KMS-11 (cell line): ENCODE measurements at regions not wholly inside any gene's neighbourhood (a gene's known extent, or its start where the extent isn't known, plus 50 kb on each side); places are given as distances from the start of the nearest gene placed in this dataset.

Source experiments
- H2AFZ ChIP-seq: fragments of 200-600 bp; sonication (generic); 2 replicates; pipeline ENCODE4 v1.6.1; 2016; ENCODE audit warnings: antibody characterized with exemption, mixed run types, low read depth
- H3K27ac ChIP-seq: fragments of 200-600 bp; sonication (generic); 2 replicates; pipeline ENCODE4 v1.6.1; 2016; ENCODE audit warnings: mild to moderate bottlenecking, mixed run types
- H3K27me3 ChIP-seq: fragments of 200-600 bp; sonication (generic); 2 replicates; pipeline ENCODE4 v1.6.1; 2017; ENCODE audit warnings: mild to moderate bottlenecking, low read depth, mixed run types, moderate library complexity; ENCODE audit not compliant: insufficient read depth
- H3K36me3 ChIP-seq: fragments of 200-600 bp; sonication (generic); 2 replicates; pipeline ENCODE4 v1.6.1; 2017; ENCODE audit warnings: mild to moderate bottlenecking, mixed run types; ENCODE audit not compliant: insufficient read depth
- H3K4me1 ChIP-seq: fragments of 200-600 bp; sonication (generic); 2 replicates; pipeline ENCODE4 v1.6.1; 2016; ENCODE audit warnings: mild to moderate bottlenecking, low read depth, mixed run types; ENCODE audit not compliant: poor library complexity, severe bottlenecking
- H3K4me2 ChIP-seq: fragments of 200-600 bp; sonication (generic); 2 replicates; pipeline ENCODE4 v1.7.0; 2016; ENCODE audit warnings: mild to moderate bottlenecking, mixed run types
- H3K4me3 ChIP-seq: fragments of 200-600 bp; sonication (generic); IDR thresholded peaks from 2 replicates; pipeline ENCODE4 v1.6.1; 2017; ENCODE audit warnings: low read depth, low read length, mixed read lengths; ENCODE audit not compliant: insufficient read depth
- H3K79me2 ChIP-seq: fragments of 200-600 bp; sonication (generic); 2 replicates; pipeline ENCODE4 v1.6.1; 2016; ENCODE audit warnings: low read depth, mixed run types; ENCODE audit not compliant: insufficient read depth
- H3K9ac ChIP-seq: fragments of 200-600 bp; sonication (generic); 2 replicates; pipeline ENCODE4 v1.6.1; 2016; ENCODE audit warnings: mild to moderate bottlenecking, mixed run types
- H4K20me1 ChIP-seq: fragments of 200-600 bp; sonication (generic); 2 replicates; pipeline ENCODE4 v1.6.1; 2016; ENCODE audit warnings: mild to moderate bottlenecking, mixed run types; ENCODE audit not compliant: insufficient read depth
- CTCF ChIP-seq: fragments of 200-600 bp; sonication (generic); conservative IDR thresholded peaks from 2 replicates; pipeline ENCODE4 v1.6.1; 2017; ENCODE audit warnings: low read depth, mild to moderate bottlenecking, antibody characterized with exemption, low read length, moderate library complexity, mixed read lengths

- H2AFZ ChIP-seq: no peak overlapping the region
- no peaks in the 10 kb centered on the region for H3K79me2 ChIP-seq
- no peak overlapping the region for H3K27ac ChIP-seq
These were observed 376.7 kb upstream of the CITED2 start for GRCh38 chr6:139751179-139751578.

GRCh38 chr6:139748353-139749146, 374.1 kb upstream of the CITED2 start:
- no peak overlapping the region for H3K9ac ChIP-seq
- H3K4me2 ChIP-seq: no peak overlapping the region
- no peak overlapping the region for H3K27ac ChIP-seq
- H3K27me3 ChIP-seq: no peaks in the 10 kb centered on the region
- no peaks in the 10 kb centered on the region for H4K20me1 ChIP-seq
- no peaks in the 10 kb centered on the region for H3K4me1 ChIP-seq
- no peak overlapping the region for H2AFZ ChIP-seq
- no peak overlapping the region for H3K4me3 ChIP-seq
- H3K36me3 ChIP-seq: no peaks in the 10 kb centered on the region
- H3K79me2 ChIP-seq: no peaks in the 10 kb centered on the region
- TF ChIP-seq CTCF: no peak

More at GRCh38 chr6:139751179-139751578, 376.7 kb upstream of the CITED2 start:
- no peaks in the 10 kb centered on the region for H3K36me3 ChIP-seq
- no peaks in the 10 kb centered on the region for H3K27me3 ChIP-seq
- H3K4me3 ChIP-seq: no peak overlapping the region
- H3K4me1 ChIP-seq: no peaks in the 10 kb centered on the region
- no peaks in the 10 kb centered on the region for H4K20me1 ChIP-seq
- no peak for TF ChIP-seq CTCF
- no peak overlapping the region for H3K4me2 ChIP-seq
- H3K9ac ChIP-seq: no peak overlapping the region

- H3K9ac ChIP-seq: no peak overlapping the region
These were observed 372.7 kb upstream of the CITED2 start for GRCh38 chr6:139747154-139747553.

GRCh38 chr6:139744891-139745290, 370.4 kb upstream of the CITED2 start:
- no peak for TF ChIP-seq CTCF
- no peaks in the 10 kb centered on the region for H3K27me3 ChIP-seq
- no peaks in the 10 kb centered on the region for H4K20me1 ChIP-seq
- no peaks in the 10 kb centered on the region for H3K4me1 ChIP-seq
- no peak overlapping the region for H3K27ac ChIP-seq
- no peak overlapping the region for H3K9ac ChIP-seq
- no peak overlapping the region for H3K4me2 ChIP-seq
- no peaks in the 10 kb centered on the region for H3K79me2 ChIP-seq
- no peak overlapping the region for H3K4me3 ChIP-seq
- H3K36me3 ChIP-seq: no peaks in the 10 kb centered on the region
- H2AFZ ChIP-seq: no peak overlapping the region

More at GRCh38 chr6:139747154-139747553, 372.7 kb upstream of the CITED2 start:
- Histone ChIP-seq H2AFZ (no peak overlapping the region), H3K79me2 (no peaks in the 10 kb centered on the region), H3K27ac (no peak overlapping the region), H3K4me1 (no peaks in the 10 kb centered on the region), H3K36me3 (no peaks in the 10 kb centered on the region), H3K4me2 (no peak overlapping the region), H3K4me3 (no peak overlapping the region), H4K20me1 (no peaks in the 10 kb centered on the region), H3K27me3 (no peaks in the 10 kb centered on the region)
- TF ChIP-seq CTCF: no peak
